VCaP (cell line): ENCODE measurements at regions not wholly inside any gene's neighbourhood (a gene's known extent, or its start where the extent isn't known, plus 50 kb on each side); places are given as distances from the start of the nearest gene placed in this dataset.

ENCODE experiments used
- H3K27ac ChIP-seq: fragments of 450-650 bp; 2 replicates; pipeline ENCODE4 v1.5.1; 2017
- CTCF ChIP-seq: fragments of 450-650 bp; conservative IDR thresholded peaks from 2 replicates; pipeline ENCODE4 v1.5.1; 2017; ENCODE audit warnings: mild to moderate bottlenecking, moderate library complexity

- no peak overlapping the region for H3K27ac ChIP-seq
- TF ChIP-seq CTCF, result no peak
These were observed 106.4 kb upstream of the CARD11 start for GRCh38 chr7:3150027-3150426.

GRCh38 chr7:3151784-3152183, 108.1 kb upstream of the CARD11 start:
- H3K27ac ChIP-seq, result no peak overlapping the region

GRCh38 chr7:3152714-3153113, 109.0 kb upstream of the CARD11 start:
- no peak overlapping the region for H3K27ac ChIP-seq
- TF ChIP-seq CTCF, result no peak

More at GRCh38 chr7:3151784-3152183, 108.1 kb upstream of the CARD11 start:
- no peak for TF ChIP-seq CTCF

- no peak overlapping the region for H3K27ac ChIP-seq
- TF ChIP-seq CTCF, result no peak
These were observed 109.5 kb upstream of the CARD11 start for GRCh38 chr7:3153118-3153517.

- H3K27ac ChIP-seq, result no peak overlapping the region
- no peak for TF ChIP-seq CTCF
These were observed 110.7 kb upstream of the CARD11 start for GRCh38 chr7:3154317-3154716.

- H3K27ac ChIP-seq, result no peak overlapping the region
- peak; percentile 79 for TF ChIP-seq CTCF
These were observed 111.3 kb upstream of the CARD11 start for GRCh38 chr7:3154881-3155494.

- no peak overlapping the region for H3K27ac ChIP-seq
These were observed 112.8 kb upstream of the CARD11 start for GRCh38 chr7:3156508-3156907.

More at GRCh38 chr7:3156508-3156907, 112.8 kb upstream of the CARD11 start:
- no peak for TF ChIP-seq CTCF
